Non-pigmented ciliary epithelial cell (primary cell): ENCODE measurements at regions not wholly inside any gene's neighbourhood (a gene's known extent, or its start where the extent isn't known, plus 50 kb on each side); places are given as distances from the start of the nearest gene placed in this dataset.

ENCODE experiments used
- DNase-seq: peaks from one replicate; pipeline ENCODE4 v3.0.0-alpha.2; 2010; ENCODE audit warnings: low read depth

- DNase-seq = no peak
Measured at GRCh38 chr9:118059484-118060278, 355.5 kb downstream of the TLR4 start.

GRCh38 chr9:118083161-118083560 lies 379.0 kb downstream of the TLR4 start:
- DNase-seq = no peak

DNA sequence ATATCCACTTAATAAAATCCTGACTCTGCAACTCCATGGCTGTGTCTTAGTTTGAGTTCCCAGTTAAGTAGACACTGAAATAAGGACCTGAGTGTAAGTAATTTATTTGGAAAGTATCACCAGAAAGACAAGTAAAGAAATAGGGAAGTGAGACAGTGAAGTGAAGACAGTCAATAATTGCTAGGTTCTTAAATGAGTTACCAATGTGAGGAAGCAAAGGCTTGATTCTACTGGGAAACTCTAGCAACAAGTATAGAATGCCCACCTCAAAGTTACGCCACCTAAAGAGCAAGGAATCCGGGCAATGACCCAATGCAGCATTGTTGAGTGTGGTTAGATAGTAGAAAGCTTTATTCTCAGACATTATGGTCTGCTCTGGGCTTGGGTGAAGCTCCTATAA lies 383.9 kb downstream of the TLR4 start:
- DNase-seq = no peak

DNA sequence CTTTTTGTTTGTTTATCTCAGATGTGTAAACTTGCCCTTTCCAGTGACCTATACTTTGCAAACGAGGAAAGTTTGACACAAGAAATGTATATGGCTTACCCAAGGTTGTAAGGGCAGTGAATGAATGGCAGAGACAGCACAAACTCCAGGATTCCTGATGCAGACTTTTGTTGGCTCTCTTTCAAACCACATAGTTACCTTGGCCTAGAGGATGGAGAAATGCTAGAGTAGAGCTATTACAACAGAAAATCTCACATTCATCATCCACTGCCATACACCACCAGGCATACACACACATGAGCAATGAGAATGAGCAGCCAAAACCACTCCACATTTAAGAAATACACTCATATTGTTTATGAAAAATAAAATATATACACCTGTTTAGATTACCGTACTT lies 387.0 kb downstream of the TLR4 start:
- DNase-seq = no peak

- DNase-seq = no peak
Measured at GRCh38 chr9:118091711-118092500, 387.7 kb downstream of the TLR4 start.

DNA sequence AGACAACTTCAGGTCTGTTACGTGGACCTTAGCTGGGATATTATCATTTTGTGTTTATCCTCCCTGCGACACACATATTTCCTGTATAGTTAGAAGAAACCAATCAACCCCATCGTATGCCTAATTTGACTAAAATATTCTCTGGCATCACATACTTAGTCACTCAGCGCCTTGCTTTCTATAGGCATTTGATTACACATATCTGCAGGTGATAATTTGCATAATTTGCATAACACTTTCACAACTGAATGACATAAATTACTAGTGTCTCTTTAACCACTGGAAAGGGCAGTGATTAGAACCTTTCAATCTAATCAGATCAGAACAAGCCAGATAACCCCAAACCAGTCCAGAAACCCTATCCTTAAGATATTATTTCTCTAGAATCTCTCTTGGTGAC lies 390.2 kb downstream of the TLR4 start:
- no peak for DNase-seq

DNA sequence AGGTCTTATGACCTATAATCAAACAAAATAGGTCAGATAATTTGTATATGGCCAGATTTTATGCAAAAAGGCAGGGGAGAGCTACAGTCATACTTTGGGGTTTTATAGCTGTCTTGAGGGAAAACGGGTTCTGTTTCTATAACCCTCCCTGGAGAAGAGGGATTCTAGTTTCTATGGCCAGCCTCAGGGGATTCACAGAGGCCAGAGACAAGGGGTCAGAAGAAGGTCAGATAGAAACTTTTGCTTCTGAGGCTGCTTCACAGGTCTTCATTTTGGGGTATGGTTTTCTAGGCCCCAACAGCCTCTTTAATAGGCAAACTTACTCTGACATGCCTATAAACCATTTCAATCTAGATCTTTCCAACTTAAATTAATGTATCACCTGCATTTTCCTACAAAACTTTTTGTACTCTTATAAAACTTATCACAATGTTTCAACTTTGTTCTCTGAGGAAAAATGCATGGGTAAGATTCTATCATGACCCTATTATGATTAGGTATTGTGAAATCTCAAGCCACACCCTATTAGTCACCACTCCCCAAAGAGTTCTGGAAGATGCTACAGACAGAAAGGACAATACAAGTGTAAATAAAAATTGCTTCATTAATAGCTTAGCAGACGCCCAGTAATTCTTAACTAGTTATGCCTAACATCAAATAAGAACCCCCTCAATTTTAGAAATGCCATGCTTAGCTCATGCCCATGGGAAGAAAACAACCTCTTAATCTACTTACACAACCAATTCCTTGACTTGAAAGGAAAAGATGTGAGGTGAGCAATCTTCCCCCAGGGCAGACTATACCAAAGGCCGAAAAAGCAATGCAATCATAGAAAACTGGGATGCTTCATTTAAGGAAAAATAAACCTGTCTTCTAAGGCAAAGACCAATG lies 396.6 kb downstream of the TLR4 start:
- no peak for DNase-seq

- no peak for DNase-seq
Measured at GRCh38 chr9:118104363-118104762, 400.2 kb downstream of the TLR4 start.

DNA sequence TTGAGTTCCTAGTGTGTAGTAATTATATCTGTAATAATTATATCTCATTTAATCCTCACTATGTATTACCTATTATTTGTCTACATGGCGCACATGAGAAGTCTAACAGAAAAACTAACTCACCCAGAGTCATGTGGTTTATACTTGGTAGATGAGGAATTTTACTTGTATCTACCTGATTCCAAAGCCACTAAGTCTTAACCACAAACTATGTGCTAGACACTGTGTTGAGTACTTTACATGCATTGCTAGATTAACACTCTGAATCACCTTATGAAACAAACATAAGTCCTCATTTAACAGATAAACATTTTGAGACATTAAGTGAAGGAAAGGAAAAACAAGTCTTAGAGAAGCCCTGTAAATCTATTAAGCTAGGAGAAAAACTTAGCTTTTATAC lies 404.8 kb downstream of the TLR4 start:
- DNase-seq = no peak

- DNase-seq = no peak
Measured at GRCh38 chr9:118109542-118109941, 405.3 kb downstream of the TLR4 start.

DNA sequence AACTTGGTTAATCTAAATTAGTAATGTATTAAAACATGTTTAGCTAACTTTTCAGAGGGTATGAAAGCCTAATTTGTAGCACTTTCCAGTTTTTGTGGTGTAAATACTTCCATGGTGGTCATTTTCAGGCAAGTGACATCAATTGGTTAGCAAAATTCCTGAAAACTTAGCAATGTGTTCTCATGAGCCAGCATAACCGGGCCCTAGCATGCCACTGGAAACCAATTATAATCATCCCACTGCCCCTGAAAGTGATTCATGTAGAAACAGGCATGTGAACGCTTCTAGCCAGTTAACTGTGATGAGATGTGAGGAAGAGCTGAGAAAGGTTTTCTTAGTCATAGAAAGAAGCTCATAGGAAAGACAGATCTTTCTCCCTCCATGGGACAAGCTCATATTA lies 417.2 kb downstream of the TLR4 start:
- no peak for DNase-seq

DNA sequence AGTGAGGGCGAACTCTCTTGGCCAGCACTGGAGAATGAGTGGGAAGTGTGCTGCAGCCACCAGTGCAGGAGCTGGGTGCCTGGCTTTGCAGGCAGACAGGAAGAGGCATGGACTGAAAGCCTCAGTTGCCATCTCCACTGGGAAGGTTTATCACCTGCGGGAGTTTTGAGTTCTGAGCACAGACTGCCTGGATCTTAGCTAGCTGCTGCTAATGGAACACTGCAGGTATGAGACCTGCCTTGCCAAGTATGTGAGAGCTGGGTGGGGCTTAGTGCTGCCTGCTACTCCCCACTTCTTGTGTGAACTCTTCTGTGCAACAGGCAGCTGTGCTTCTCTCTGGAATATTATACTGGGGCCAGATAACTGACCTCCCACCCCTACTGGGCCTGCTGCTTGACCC lies 424.1 kb downstream of the TLR4 start:
- DNase-seq = no peak

DNA sequence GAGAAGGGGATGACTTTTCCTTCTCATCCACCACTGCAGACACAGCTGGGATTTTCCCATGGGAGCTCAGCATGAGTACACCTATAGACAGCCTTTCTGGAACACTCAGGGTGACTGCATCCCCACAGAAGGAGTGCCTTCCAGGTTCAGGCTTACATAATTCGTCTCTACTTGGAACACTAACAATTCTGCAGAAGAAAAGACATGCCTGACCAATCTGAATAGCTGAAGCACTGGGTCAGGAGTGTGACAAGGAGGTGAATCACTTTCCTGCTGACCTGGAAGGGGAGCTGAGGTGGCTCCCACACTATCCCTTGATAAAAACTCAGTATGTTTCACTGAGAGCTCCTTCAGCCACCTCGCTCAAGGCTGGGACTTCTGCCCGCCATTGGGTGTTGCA lies 425.3 kb downstream of the TLR4 start:
- no peak for DNase-seq

- DNase-seq = no peak
Measured at GRCh38 chr9:118148990-118149389, 444.8 kb downstream of the TLR4 start.

- no peak for DNase-seq
Measured at GRCh38 chr9:118156846-118157245, 452.6 kb downstream of the TLR4 start.

GRCh38 chr9:118162716-118163115 lies 458.5 kb downstream of the TLR4 start:
- no peak for DNase-seq

DNA sequence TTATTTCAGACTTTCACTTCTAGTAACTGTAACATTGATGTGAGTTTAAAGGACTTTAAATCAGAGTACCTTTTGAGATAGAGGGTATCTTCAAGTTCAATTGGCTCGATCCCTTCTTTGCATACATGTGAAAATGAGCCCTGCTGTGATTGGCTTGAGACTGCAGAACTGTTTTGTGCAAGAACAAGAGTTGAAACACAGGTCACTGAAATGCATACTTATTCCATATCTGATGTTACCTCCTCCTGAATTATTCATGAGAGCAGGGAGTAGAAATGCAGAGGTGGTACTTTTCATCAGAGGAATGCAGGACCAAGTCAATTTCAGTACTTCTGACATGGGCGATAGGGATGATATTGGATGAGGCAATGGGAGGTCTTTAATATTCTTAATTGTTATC lies 459.5 kb downstream of the TLR4 start:
- DNase-seq = no peak

DNA sequence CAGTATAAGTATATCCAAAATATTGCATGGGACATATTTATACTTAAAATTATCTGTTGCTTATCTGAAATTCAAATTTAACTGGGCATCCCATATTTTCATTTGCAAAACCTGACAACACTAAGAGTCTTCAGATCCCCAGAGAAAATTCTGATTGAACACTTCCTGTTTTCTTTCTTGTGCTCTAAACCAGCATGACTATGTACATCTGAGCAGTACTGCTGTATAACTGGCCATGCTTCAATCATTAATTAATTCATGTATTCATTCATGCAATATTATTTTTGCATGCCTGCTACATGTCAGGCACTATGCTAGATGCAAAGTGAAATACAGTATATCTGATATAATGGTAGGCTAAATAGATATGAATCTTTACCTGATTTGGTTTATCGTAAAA lies 461.2 kb downstream of the TLR4 start:
- no peak for DNase-seq

DNA sequence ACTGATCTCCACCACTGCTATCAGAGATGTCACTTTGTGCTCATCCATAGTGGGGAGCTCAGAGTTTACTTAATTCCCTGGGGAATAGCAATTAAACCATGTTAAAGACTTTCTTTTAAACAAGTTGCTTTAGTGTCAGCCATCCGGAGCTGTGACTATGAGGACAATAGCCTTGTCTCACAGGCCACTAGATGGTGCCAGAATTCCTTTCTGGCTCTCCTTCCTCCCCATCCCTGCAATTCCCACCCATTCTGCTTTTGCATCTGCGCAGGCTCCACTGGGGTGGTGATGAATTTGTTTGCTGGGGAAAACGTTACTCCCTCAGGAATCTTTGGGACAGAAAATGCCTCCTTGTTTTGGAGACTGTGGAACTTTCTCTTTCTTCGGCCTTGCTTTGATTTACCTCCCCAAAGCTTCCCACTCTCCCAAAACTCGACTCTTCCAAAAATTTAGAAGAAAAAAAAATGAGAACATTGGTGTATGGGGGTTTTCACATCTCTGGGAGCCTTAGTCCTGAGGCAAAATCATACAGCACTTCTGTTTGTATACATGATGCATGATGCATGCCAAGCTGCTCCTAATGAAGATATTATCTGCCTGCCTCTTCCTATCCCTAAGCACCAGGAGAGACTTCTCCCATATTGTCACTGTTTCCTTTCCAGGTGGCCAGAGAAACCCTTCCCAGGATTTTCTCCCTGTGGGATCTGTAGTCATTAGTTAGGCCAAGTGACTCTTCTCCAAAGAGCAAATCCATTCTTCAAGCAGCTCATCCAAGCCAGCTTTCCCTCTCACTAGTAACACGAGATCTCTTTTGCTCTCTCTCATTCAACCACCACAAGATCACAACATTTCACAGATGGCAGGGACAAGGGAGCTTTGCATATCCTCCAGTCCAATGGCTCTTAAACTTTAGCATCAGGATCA lies 466.1 kb downstream of the TLR4 start:
- DNase-seq = peak; percentile 3

DNA sequence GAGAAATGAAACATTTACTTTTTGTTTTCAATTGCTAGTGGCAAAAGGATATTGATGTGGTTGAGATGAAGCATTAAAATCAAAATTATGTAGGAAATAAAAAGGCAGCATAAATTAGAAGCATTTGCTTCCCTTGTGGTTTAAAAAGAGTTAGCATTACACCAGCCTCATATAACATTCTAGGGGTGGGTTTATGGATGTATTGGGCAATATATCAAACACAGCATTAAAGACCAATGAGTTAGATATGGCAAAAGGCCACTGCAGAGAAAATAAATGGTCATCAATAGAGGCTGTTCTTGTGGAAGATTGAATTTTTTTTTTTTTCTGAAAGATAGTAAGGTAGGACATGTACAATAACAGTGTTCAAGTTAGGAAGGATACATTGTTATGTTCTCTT lies 473.0 kb downstream of the TLR4 start:
- no peak for DNase-seq

DNA sequence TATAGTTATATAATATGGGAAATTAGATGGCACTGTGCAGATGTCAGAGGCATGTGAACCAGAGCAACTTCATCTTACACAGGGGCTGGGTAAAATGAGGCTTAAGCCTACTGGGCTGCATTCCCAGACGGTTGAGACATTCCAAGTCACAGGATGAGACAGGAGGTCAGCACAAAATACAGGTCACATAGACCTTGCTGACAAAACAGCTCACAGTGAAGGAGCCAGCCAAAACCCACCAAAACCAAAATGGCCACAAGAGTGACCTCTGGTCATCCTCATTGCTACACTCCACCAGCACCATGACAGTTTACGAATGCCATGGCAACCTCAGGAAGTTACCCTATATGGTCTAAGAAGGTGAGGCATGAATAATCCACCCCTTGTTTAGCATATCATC lies 479.4 kb downstream of the TLR4 start:
- no peak for DNase-seq

DNA sequence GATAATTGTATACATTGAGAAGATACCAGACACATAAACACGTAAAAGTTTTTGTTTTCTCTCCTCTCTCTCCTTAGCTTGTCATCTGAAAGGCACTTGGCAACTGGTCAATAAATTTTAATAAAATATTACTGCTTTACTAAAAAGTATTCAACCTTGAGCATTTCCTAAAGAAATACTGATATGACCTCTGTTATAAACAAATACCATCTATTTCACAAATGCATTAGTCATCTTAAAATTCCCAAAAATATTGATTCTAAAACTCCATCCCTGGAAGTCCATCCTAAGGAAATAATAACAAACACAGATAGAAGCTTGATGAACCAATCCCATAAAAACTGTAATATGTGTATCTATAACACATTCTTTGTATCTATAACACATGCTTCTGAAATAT lies 483.2 kb downstream of the TLR4 start:
- DNase-seq = no peak
